ENCODE measurements at regions not wholly inside any gene's neighbourhood (a gene's known extent, or its start where the extent isn't known, plus 50 kb on each side); places are given as distances from the start of the nearest gene placed in this dataset.

DNA sequence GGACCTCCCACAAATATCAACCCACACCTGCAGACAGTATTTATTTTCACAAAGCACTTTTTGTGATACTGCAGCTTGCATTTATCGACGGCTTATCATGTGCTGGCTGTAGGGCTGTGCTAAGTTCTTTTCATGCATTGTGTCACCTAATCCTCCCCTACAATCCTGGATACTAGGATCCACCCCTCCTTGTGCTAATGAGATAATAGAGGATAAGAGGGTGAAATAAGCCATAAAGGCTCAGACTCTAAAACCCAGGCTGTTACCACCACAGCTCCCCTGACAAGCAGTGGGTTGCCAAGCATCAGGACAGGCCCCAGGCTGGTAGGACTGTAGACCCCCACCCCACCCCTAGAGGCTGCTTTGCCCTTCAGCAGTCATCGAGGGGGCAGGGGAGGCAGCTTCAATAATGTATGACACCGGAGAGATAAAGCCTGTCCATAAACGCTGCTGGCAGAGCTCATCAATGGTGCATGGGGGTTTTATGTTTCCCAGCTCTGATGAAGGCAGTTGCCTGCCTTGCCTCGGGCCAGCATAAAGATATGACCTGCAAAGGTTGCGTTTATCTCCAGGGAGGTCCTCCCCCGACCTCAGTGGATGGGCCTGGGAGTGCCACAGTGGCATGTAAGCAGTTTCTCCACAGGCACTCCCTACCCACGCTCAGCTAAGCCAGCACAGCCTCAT lies 73.9 kb upstream of the C16orf82 start:
- TF ChIP-seq, protein P1, sequence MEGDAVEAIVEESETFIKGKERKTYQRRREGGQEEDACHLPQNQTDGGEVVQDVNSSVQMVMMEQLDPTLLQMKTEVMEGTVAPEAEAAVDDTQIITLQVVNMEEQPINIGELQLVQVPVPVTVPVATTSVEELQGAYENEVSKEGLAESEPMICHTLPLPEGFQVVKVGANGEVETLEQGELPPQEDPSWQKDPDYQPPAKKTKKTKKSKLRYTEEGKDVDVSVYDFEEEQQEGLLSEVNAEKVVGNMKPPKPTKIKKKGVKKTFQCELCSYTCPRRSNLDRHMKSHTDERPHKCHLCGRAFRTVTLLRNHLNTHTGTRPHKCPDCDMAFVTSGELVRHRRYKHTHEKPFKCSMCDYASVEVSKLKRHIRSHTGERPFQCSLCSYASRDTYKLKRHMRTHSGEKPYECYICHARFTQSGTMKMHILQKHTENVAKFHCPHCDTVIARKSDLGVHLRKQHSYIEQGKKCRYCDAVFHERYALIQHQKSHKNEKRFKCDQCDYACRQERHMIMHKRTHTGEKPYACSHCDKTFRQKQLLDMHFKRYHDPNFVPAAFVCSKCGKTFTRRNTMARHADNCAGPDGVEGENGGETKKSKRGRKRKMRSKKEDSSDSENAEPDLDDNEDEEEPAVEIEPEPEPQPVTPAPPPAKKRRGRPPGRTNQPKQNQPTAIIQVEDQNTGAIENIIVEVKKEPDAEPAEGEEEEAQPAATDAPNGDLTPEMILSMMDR (IDR thresholded peaks at IDR 0.05; ENCODE audit: low read depth, low read length) = no peak
- TF ChIP-seq EZH2phosphoT487 (IDR thresholded peaks at IDR 0.05; ENCODE audit: low read depth) = no peak

Measured in OCI-LY3 (cell line).